Activated CD8-positive, alpha-beta memory T cell treated with anti-CD3 and anti-CD28 coated beads, Interleukin-2, amount 10 ng/mL, durations not matched to agents 7 days and 5 days (primary cell): ENCODE measurements at regions not wholly inside any gene's neighbourhood (a gene's known extent, or its start where the extent isn't known, plus 50 kb on each side); places are given as distances from the start of the nearest gene placed in this dataset.

ENCODE experiments used
- ATAC-seq: fragments of 150-1000 bp; cut with Tn5 transposase; one replicate; pipeline ENCODE4 v1.10.0; 2021; ENCODE audit warnings: moderate library complexity
- CTCF ChIA-PET: fragments of 350-600 bp; sonication (Branson Sonifier 250); formaldehyde crosslinking; loops from one replicate; lab custom pipeline; 2021; ENCODE audit warnings: antibody characterized with exemption; lab: Charles Lee
- DNase-seq: peaks from one replicate; pipeline ENCODE4 v3.0.0-alpha.2; 2020
- H3K27ac Mint-ChIP-seq: one replicate; pipeline ENCODE4 v1.8.0; 2021; ENCODE audit warnings: mild to moderate bottlenecking, mixed read lengths
- H3K27me3 Mint-ChIP-seq: one replicate; pipeline ENCODE4 v1.8.0; 2021; ENCODE audit warnings: mixed read lengths
- H3K36me3 Mint-ChIP-seq: one replicate; pipeline ENCODE4 v1.8.0; 2021; ENCODE audit warnings: mild to moderate bottlenecking, mixed read lengths
- H3K4me1 Mint-ChIP-seq: one replicate; pipeline ENCODE4 v1.8.0; 2021; ENCODE audit warnings: mixed read lengths
- H3K4me3 Mint-ChIP-seq: one replicate; pipeline ENCODE4 v1.8.0; 2021; ENCODE audit warnings: mild to moderate bottlenecking, moderate library complexity, mixed read lengths
- H3K9me3 Mint-ChIP-seq: one replicate; pipeline ENCODE4 v1.8.0; 2022; ENCODE audit warnings: low read depth, mixed read lengths

GRCh38 chr17:12546983-12547382 is 118.7 kb upstream of the MYOCD start:
- no peak overlapping the region for H3K27ac Mint-ChIP-seq

GRCh38 chr17:12547831-12548230 is 117.9 kb upstream of the MYOCD start:
- CTCF ChIA-PET, result no interaction called here
- H3K9me3 Mint-ChIP-seq, result peaks cover 2% of the 10 kb centered on the region
- no peaks in the 10 kb centered on the region for H3K4me1 Mint-ChIP-seq
- H3K4me3 Mint-ChIP-seq, result no peak overlapping the region
- DNase-seq, result no peak
- H3K27ac Mint-ChIP-seq, result no peak overlapping the region
- H3K36me3 Mint-ChIP-seq, result no peaks in the 10 kb centered on the region
- H3K27me3 Mint-ChIP-seq, result no peaks in the 10 kb centered on the region
- ATAC-seq, result no peak

More at GRCh38 chr17:12546983-12547382, 118.7 kb upstream of the MYOCD start:
- no peak overlapping the region for H3K4me3 Mint-ChIP-seq
- H3K4me1 Mint-ChIP-seq, result no peaks in the 10 kb centered on the region
- DNase-seq (no peak), ATAC-seq (no peak)
- CTCF ChIA-PET, result no interaction called here
- no peaks in the 10 kb centered on the region for H3K36me3 Mint-ChIP-seq
- peaks cover 2% of the 10 kb centered on the region for H3K9me3 Mint-ChIP-seq
- H3K27me3 Mint-ChIP-seq, result no peaks in the 10 kb centered on the region

DNA sequence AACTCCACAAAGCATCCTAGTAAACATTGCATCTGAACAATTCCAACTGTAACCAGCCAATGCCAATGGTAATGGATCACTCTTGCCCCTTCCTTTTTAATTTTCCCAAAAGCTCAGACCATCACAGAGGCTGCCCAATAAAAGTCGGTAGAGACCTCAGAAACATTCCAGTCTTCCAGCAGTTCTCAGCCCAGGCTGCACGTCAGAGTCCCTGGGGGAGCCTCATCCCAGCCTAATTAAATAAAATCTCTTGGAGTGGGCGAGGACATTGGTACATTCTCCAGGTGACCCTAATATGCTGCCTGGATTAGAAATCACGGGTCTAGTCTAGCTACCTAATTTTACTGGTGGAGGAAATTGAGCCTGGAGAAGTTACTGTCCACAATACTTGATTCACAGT is 117.1 kb upstream of the MYOCD start:
- no peaks in the 10 kb centered on the region for H3K27me3 Mint-ChIP-seq
- no peak overlapping the region for H3K27ac Mint-ChIP-seq
- no peaks in the 10 kb centered on the region for H3K36me3 Mint-ChIP-seq

DNA sequence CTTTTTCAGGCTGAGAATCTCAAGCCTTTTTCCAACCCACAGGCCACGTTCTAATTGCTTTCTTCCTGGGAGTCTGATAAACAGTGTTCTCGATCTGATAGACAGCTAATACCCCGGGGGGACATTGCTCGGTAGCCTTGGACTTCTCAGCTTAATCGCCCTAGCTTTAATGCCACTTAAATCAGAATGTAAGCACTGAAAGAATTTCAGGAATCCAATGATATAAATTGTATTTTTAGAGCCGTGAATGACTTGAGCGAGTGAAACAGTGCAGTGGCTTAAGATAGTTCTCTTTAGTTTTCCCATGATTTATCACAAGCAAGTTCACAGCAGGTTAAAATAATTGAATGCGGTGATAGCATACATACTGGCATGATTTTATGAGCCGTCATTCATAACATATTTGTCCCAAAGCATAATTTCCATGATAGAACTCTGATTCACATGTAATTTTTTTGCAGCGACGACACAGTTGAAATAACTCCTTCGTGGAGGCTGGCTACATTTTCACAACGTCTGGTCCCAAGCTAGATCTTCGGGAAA is 116.1 kb upstream of the MYOCD start:
- Mint-ChIP-seq H3K27me3 (no peaks in the 10 kb centered on the region), H3K4me3 (no peak overlapping the region), H3K4me1 (no peaks in the 10 kb centered on the region), H3K36me3 (no peaks in the 10 kb centered on the region), H3K9me3 (peaks cover 7% of the 10 kb centered on the region), H3K27ac (no peak overlapping the region)
- no peak for ATAC-seq
- CTCF ChIA-PET, result no interaction called here
- DNase-seq, result no peak

More for the DNA sequence above, 117.1 kb upstream of the MYOCD start:
- DNase-seq, result no peak
- CTCF ChIA-PET, result no interaction called here
- Mint-ChIP-seq H3K9me3 (peaks cover 4% of the 10 kb centered on the region), H3K4me3 (no peak overlapping the region), H3K4me1 (no peaks in the 10 kb centered on the region)
- ATAC-seq, result no peak

GRCh38 chr17:12553625-12554024 is 112.1 kb upstream of the MYOCD start:
- CTCF ChIA-PET, result no interaction called here
- Mint-ChIP-seq H3K4me3 (no peak overlapping the region), H3K36me3 (no peaks in the 10 kb centered on the region), H3K27me3 (no peaks in the 10 kb centered on the region), H3K4me1 (no peaks in the 10 kb centered on the region), H3K9me3 (peaks cover 7% of the 10 kb centered on the region), H3K27ac (no peak overlapping the region)
- DNase-seq (no peak), ATAC-seq (no peak)

- no peaks in the 10 kb centered on the region for H3K4me1 Mint-ChIP-seq
- H3K4me3 Mint-ChIP-seq, result no peak overlapping the region
- CTCF ChIA-PET, result interaction anchor here (1.0 kb wide), 1 partner anchor 8 kb away, joined by 3 read pairs; no protein-coding TSS in a partner anchor
- peaks cover 7% of the 10 kb centered on the region for H3K9me3 Mint-ChIP-seq
- H3K27ac Mint-ChIP-seq, result no peak overlapping the region
- no peaks in the 10 kb centered on the region for H3K27me3 Mint-ChIP-seq
- ATAC-seq, result no peak
- no peaks in the 10 kb centered on the region for H3K36me3 Mint-ChIP-seq
- no peak for DNase-seq
Observed at GRCh38 chr17:12554251-12554650, 111.4 kb upstream of the MYOCD start.

GRCh38 chr17:12566291-12566690 is 99.4 kb upstream of the MYOCD start:
- no peak for ATAC-seq
- DNase-seq, result no peak
- H3K9me3 Mint-ChIP-seq, result peaks cover 7% of the 10 kb centered on the region
- CTCF ChIA-PET, result no interaction called here
- no peaks in the 10 kb centered on the region for H3K36me3 Mint-ChIP-seq
- H3K4me3 Mint-ChIP-seq, result no peak overlapping the region
- no peaks in the 10 kb centered on the region for H3K27me3 Mint-ChIP-seq
- H3K27ac Mint-ChIP-seq, result no peak overlapping the region
- no peaks in the 10 kb centered on the region for H3K4me1 Mint-ChIP-seq

GRCh38 chr17:12567077-12568053 is 98.3 kb upstream of the MYOCD start:
- CTCF ChIA-PET, result no interaction called here

GRCh38 chr17:12568358-12569251 is 97.1 kb upstream of the MYOCD start:
- CTCF ChIA-PET, result no interaction called here
- no peaks in the 10 kb centered on the region for H3K36me3 Mint-ChIP-seq
- ATAC-seq, result no peak
- peaks cover 8% of the 10 kb centered on the region for H3K9me3 Mint-ChIP-seq
- H3K27ac Mint-ChIP-seq, result no peak overlapping the region
- H3K4me3 Mint-ChIP-seq, result no peak overlapping the region
- H3K4me1 Mint-ChIP-seq, result no peaks in the 10 kb centered on the region
- no peak for DNase-seq
- no peaks in the 10 kb centered on the region for H3K27me3 Mint-ChIP-seq

More at GRCh38 chr17:12567077-12568053, 98.3 kb upstream of the MYOCD start:
- Mint-ChIP-seq H3K36me3 (no peaks in the 10 kb centered on the region), H3K4me3 (no peak overlapping the region), H3K27me3 (no peaks in the 10 kb centered on the region), H3K4me1 (no peaks in the 10 kb centered on the region), H3K9me3 (peaks cover 8% of the 10 kb centered on the region), H3K27ac (no peak overlapping the region)
- DNase-seq, result no peak
- ATAC-seq, result no peak

GRCh38 chr17:12571606-12572005 is 94.1 kb upstream of the MYOCD start:
- H3K27ac Mint-ChIP-seq, result no peak overlapping the region
- peaks cover 8% of the 10 kb centered on the region for H3K9me3 Mint-ChIP-seq
- DNase-seq, result no peak
- H3K4me3 Mint-ChIP-seq, result no peak overlapping the region
- no peaks in the 10 kb centered on the region for H3K27me3 Mint-ChIP-seq
- H3K4me1 Mint-ChIP-seq, result no peaks in the 10 kb centered on the region
- ATAC-seq, result no peak
- no peaks in the 10 kb centered on the region for H3K36me3 Mint-ChIP-seq
- CTCF ChIA-PET, result no interaction called here

DNA sequence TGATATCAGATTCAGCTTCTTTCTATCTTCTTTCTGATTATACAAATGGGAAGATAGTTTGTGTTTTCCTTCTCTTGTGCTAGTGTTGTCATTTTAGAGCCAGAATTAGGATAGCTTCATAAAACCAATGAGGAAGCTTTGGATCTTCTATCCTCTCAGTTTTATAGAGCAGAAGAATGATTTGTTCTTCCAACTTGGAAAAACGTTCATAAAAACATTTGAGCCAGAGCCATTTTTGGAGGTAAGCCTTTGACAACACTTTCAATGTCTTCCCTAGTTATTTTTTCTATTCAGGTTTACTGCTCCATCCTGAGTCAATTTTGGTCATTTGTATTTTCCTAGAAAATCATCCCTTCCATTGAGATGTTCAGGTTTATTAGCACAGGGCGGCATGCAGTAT is 91.2 kb upstream of the MYOCD start:
- no peaks in the 10 kb centered on the region for H3K4me1 Mint-ChIP-seq
- H3K36me3 Mint-ChIP-seq, result no peaks in the 10 kb centered on the region
- no peak for DNase-seq
- CTCF ChIA-PET, result no interaction called here
- H3K27me3 Mint-ChIP-seq, result no peaks in the 10 kb centered on the region
- ATAC-seq, result no peak
- peaks cover 9% of the 10 kb centered on the region for H3K9me3 Mint-ChIP-seq
- no peak overlapping the region for H3K4me3 Mint-ChIP-seq
- no peak overlapping the region for H3K27ac Mint-ChIP-seq

- Mint-ChIP-seq H3K4me3 (no peak overlapping the region), H3K27me3 (no peaks in the 10 kb centered on the region), H3K9me3 (peaks cover 4% of the 10 kb centered on the region), H3K4me1 (no peaks in the 10 kb centered on the region), H3K27ac (no peak overlapping the region), H3K36me3 (no peaks in the 10 kb centered on the region)
- no peak for ATAC-seq
- CTCF ChIA-PET, result no interaction called here
- no peak for DNase-seq
Observed at GRCh38 chr17:12575641-12576040, 90.0 kb upstream of the MYOCD start.

DNA sequence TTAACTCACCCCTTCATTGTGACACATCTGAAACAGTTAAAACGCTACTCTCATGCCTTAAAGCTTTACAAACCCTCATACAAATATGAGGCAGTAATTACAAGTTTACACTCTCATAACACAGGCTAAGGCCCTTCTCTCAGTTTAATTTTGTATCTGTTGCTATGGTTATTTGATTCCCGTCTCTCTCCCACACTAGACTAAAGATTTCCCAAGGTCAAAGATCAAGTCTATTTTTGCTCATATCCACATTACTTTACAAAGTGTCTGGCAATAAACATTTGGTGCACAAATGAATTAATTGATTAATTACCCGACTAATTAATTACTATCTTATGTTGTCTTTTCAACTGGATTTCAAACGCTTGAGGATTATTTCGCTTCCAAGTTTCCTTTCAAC is 86.4 kb upstream of the MYOCD start:
- Mint-ChIP-seq H3K27me3 (no peaks in the 10 kb centered on the region), H3K9me3 (peaks cover 5% of the 10 kb centered on the region), H3K27ac (no peak overlapping the region), H3K4me1 (no peaks in the 10 kb centered on the region), H3K36me3 (no peaks in the 10 kb centered on the region), H3K4me3 (no peak overlapping the region)
- no peak for ATAC-seq
- CTCF ChIA-PET, result no interaction called here
- DNase-seq, result no peak
